ENCODE measurements at regions not wholly inside any gene's neighbourhood (a gene's known extent, or its start where the extent isn't known, plus 50 kb on each side); places are given as distances from the start of the nearest gene placed in this dataset.
A peak's percentile ranks its signal among the peaks of the same experiment; 100 is the strongest.

GRCh38 chrX:152079768-152080167 is 58.6 kb downstream of the MAGEA10 start:
- no peak overlapping the region for H3K4me3 ChIP-seq (ENCODE audit: low read depth, low read length)
- H4K12ac ChIP-seq (ENCODE audit: low read depth, low read length) = no peak overlapping the region
- H3K9me3 ChIP-seq (ENCODE audit: insufficient read depth, low read depth, low read length) = no peaks in the 10 kb centered on the region
- H3K4me2 ChIP-seq (ENCODE audit: low read length) = no peak overlapping the region
- no peak overlapping the region for H3K4ac ChIP-seq (ENCODE audit: low read depth, low read length)
- no peak overlapping the region for H2AK5ac ChIP-seq (ENCODE audit: low read length)
- no peak overlapping the region for H2AFZ ChIP-seq (ENCODE audit: insufficient read depth, low read length, poor library complexity)
- no peak overlapping the region for H3K9ac ChIP-seq (ENCODE audit: low read length)
- H3K36me3 ChIP-seq (ENCODE audit: control insufficient read depth in 1 of 2, insufficient read depth in 2 of 2, low read length in 2 of 2) = no peaks in the 10 kb centered on the region
- H4K8ac ChIP-seq (ENCODE audit: low read depth, low read length) = no peak overlapping the region
- no peak for DNase-seq
- H3K27me3 ChIP-seq (ENCODE audit: insufficient read depth, low read length) = no peaks in the 10 kb centered on the region
- H3K23ac ChIP-seq (ENCODE audit: low read length) = no peak overlapping the region
- H4K91ac ChIP-seq (ENCODE audit: low read depth, low read length) = no peak overlapping the region
- no peaks in the 10 kb centered on the region for H3K79me1 ChIP-seq (ENCODE audit: low read length)
- H3K27ac ChIP-seq (ENCODE audit: low read depth, low read length) = no peak overlapping the region
- H3K14ac ChIP-seq (ENCODE audit: low read length) = no peak overlapping the region
- H3K18ac ChIP-seq (ENCODE audit: low read length) = no peak overlapping the region
- H2BK120ac ChIP-seq (ENCODE audit: insufficient read depth, low read length, poor library complexity) = no peak overlapping the region
- H3K79me2 ChIP-seq (ENCODE audit: control insufficient read depth, insufficient read depth, low read length, poor library complexity) = no peaks in the 10 kb centered on the region
- H2BK12ac ChIP-seq (ENCODE audit: low read length) = no peak overlapping the region
- no peaks in the 10 kb centered on the region for H3K4me1 ChIP-seq (ENCODE audit: control insufficient read depth in 1 of 2, insufficient read depth in 2 of 2, low read length in 2 of 2)
- H2BK5ac ChIP-seq (ENCODE audit: low read depth, low read length, poor library complexity) = no peak overlapping the region

GRCh38 chrX:152074163-152074562 is 64.2 kb downstream of the MAGEA10 start:
- no peaks in the 10 kb centered on the region for H3K27me3 ChIP-seq (ENCODE audit: insufficient read depth, low read length)
- no peaks in the 10 kb centered on the region for H3K79me2 ChIP-seq (ENCODE audit: control insufficient read depth, insufficient read depth, low read length, poor library complexity)
- no peak overlapping the region for H3K14ac ChIP-seq (ENCODE audit: low read length)
- no peak overlapping the region for H3K4me2 ChIP-seq (ENCODE audit: low read length)
- H2BK12ac ChIP-seq (ENCODE audit: low read length) = no peak overlapping the region
- H2BK5ac ChIP-seq (ENCODE audit: low read depth, low read length, poor library complexity) = no peak overlapping the region
- H3K9me3 ChIP-seq (ENCODE audit: insufficient read depth, low read depth, low read length) = no peaks in the 10 kb centered on the region
- H2AFZ ChIP-seq (ENCODE audit: insufficient read depth, low read length, poor library complexity) = no peak overlapping the region
- H4K91ac ChIP-seq (ENCODE audit: low read depth, low read length) = no peak overlapping the region
- H3K18ac ChIP-seq (ENCODE audit: low read length) = no peak overlapping the region
- no peak overlapping the region for H2BK120ac ChIP-seq (ENCODE audit: insufficient read depth, low read length, poor library complexity)
- H3K23ac ChIP-seq (ENCODE audit: low read length) = no peak overlapping the region
- no CpG with 5 or more reads among the region's 1 CpG for WGBS (ENCODE audit: extremely low coverage, insufficient coverage, insufficient read length)
- H4K12ac ChIP-seq (ENCODE audit: low read depth, low read length) = no peak overlapping the region
- no peaks in the 10 kb centered on the region for H3K36me3 ChIP-seq (ENCODE audit: control insufficient read depth in 1 of 2, insufficient read depth in 2 of 2, low read length in 2 of 2)
- no peak overlapping the region for H2AK5ac ChIP-seq (ENCODE audit: low read length)
- no peak overlapping the region for H3K4ac ChIP-seq (ENCODE audit: low read depth, low read length)
- H3K4me3 ChIP-seq (ENCODE audit: low read depth, low read length) = no peak overlapping the region
- H3K9ac ChIP-seq (ENCODE audit: low read length) = no peak overlapping the region
- no peak for DNase-seq
- no peaks in the 10 kb centered on the region for H3K79me1 ChIP-seq (ENCODE audit: low read length)
- H4K8ac ChIP-seq (ENCODE audit: low read depth, low read length) = no peak overlapping the region
- no peak overlapping the region for H3K27ac ChIP-seq (ENCODE audit: low read depth, low read length)
- no peaks in the 10 kb centered on the region for H3K4me1 ChIP-seq (ENCODE audit: control insufficient read depth in 1 of 2, insufficient read depth in 2 of 2, low read length in 2 of 2)

- H3K27me3 ChIP-seq (ENCODE audit: insufficient read depth, low read length) = no peaks in the 10 kb centered on the region
- H3K79me1 ChIP-seq (ENCODE audit: low read length) = no peaks in the 10 kb centered on the region
- H2AK5ac ChIP-seq (ENCODE audit: low read length) = no peak overlapping the region
- no peak overlapping the region for H4K8ac ChIP-seq (ENCODE audit: low read depth, low read length)
- no peak overlapping the region for H4K91ac ChIP-seq (ENCODE audit: low read depth, low read length)
- H3K4me1 ChIP-seq (ENCODE audit: control insufficient read depth in 1 of 2, insufficient read depth in 2 of 2, low read length in 2 of 2) = no peaks in the 10 kb centered on the region
- no peak overlapping the region for H3K14ac ChIP-seq (ENCODE audit: low read length)
- H3K23ac ChIP-seq (ENCODE audit: low read length) = no peak overlapping the region
- H2BK12ac ChIP-seq (ENCODE audit: low read length) = no peak overlapping the region
- H3K4me3 ChIP-seq (ENCODE audit: low read depth, low read length) = no peak overlapping the region
- H3K27ac ChIP-seq (ENCODE audit: low read depth, low read length) = no peak overlapping the region
- H4K12ac ChIP-seq (ENCODE audit: low read depth, low read length) = no peak overlapping the region
- no peak overlapping the region for H2BK5ac ChIP-seq (ENCODE audit: low read depth, low read length, poor library complexity)
- DNase-seq = peak in 1 of 2 donors; percentile 48
- no peak overlapping the region for H3K9ac ChIP-seq (ENCODE audit: low read length)
- no CpG with 5 or more reads among the region's 4 CpGs for WGBS (ENCODE audit: extremely low coverage, insufficient coverage, insufficient read length)
- no peak overlapping the region for H2AFZ ChIP-seq (ENCODE audit: insufficient read depth, low read length, poor library complexity)
- no peaks in the 10 kb centered on the region for H3K9me3 ChIP-seq (ENCODE audit: insufficient read depth, low read depth, low read length)
- H2BK120ac ChIP-seq (ENCODE audit: insufficient read depth, low read length, poor library complexity) = no peak overlapping the region
- no peaks in the 10 kb centered on the region for H3K79me2 ChIP-seq (ENCODE audit: control insufficient read depth, insufficient read depth, low read length, poor library complexity)
- H3K4ac ChIP-seq (ENCODE audit: low read depth, low read length) = no peak overlapping the region
- H3K4me2 ChIP-seq (ENCODE audit: low read length) = no peak overlapping the region
- no peak overlapping the region for H3K18ac ChIP-seq (ENCODE audit: low read length)
- H3K36me3 ChIP-seq (ENCODE audit: control insufficient read depth in 1 of 2, insufficient read depth in 2 of 2, low read length in 2 of 2) = no peaks in the 10 kb centered on the region
These were observed 66.1 kb downstream of the MAGEA10 start for GRCh38 chrX:152072236-152072635.

- H2AK5ac ChIP-seq (ENCODE audit: low read length) = no peak overlapping the region
- no peaks in the 10 kb centered on the region for H3K9me3 ChIP-seq (ENCODE audit: insufficient read depth, low read depth, low read length)
- no peak overlapping the region for H3K27ac ChIP-seq (ENCODE audit: low read depth, low read length)
- WGBS (ENCODE audit: extremely low coverage, insufficient coverage, insufficient read length) = no CpG with 5 or more reads among the region's 2 CpGs
- H3K36me3 ChIP-seq (ENCODE audit: control insufficient read depth in 1 of 2, insufficient read depth in 2 of 2, low read length in 2 of 2) = no peaks in the 10 kb centered on the region
- no peak overlapping the region for H3K23ac ChIP-seq (ENCODE audit: low read length)
- no peaks in the 10 kb centered on the region for H3K79me2 ChIP-seq (ENCODE audit: control insufficient read depth, insufficient read depth, low read length, poor library complexity)
- H4K12ac ChIP-seq (ENCODE audit: low read depth, low read length) = no peak overlapping the region
- no peak overlapping the region for H2AFZ ChIP-seq (ENCODE audit: insufficient read depth, low read length, poor library complexity)
- H3K79me1 ChIP-seq (ENCODE audit: low read length) = no peaks in the 10 kb centered on the region
- H3K18ac ChIP-seq (ENCODE audit: low read length) = no peak overlapping the region
- H3K14ac ChIP-seq (ENCODE audit: low read length) = no peak overlapping the region
- H4K8ac ChIP-seq (ENCODE audit: low read depth, low read length) = no peak overlapping the region
- no peak overlapping the region for H2BK5ac ChIP-seq (ENCODE audit: low read depth, low read length, poor library complexity)
- peak in 1 of 2 donors; percentile 48 for DNase-seq
- no peak overlapping the region for H3K4me2 ChIP-seq (ENCODE audit: low read length)
- H4K91ac ChIP-seq (ENCODE audit: low read depth, low read length) = no peak overlapping the region
- H3K27me3 ChIP-seq (ENCODE audit: insufficient read depth, low read length) = no peaks in the 10 kb centered on the region
- H2BK120ac ChIP-seq (ENCODE audit: insufficient read depth, low read length, poor library complexity) = no peak overlapping the region
- no peak overlapping the region for H3K9ac ChIP-seq (ENCODE audit: low read length)
- H3K4me3 ChIP-seq (ENCODE audit: low read depth, low read length) = no peak overlapping the region
- H2BK12ac ChIP-seq (ENCODE audit: low read length) = no peak overlapping the region
- no peak overlapping the region for H3K4ac ChIP-seq (ENCODE audit: low read depth, low read length)
- no peaks in the 10 kb centered on the region for H3K4me1 ChIP-seq (ENCODE audit: control insufficient read depth in 1 of 2, insufficient read depth in 2 of 2, low read length in 2 of 2)
These were observed 68.2 kb downstream of the MAGEA10 start for GRCh38 chrX:152070144-152070543.

GRCh38 chrX:152061557-152061956 is 76.8 kb downstream of the MAGEA10 start:
- Histone ChIP-seq H2BK12ac (ENCODE audit: low read length) (no peak overlapping the region), H2AK5ac (ENCODE audit: low read length) (no peak overlapping the region), H3K27me3 (ENCODE audit: insufficient read depth, low read length) (no peaks in the 10 kb centered on the region), H3K79me1 (ENCODE audit: low read length) (no peaks in the 10 kb centered on the region), H3K4me1 (ENCODE audit: control insufficient read depth in 1 of 2, insufficient read depth in 2 of 2, low read length in 2 of 2) (no peaks in the 10 kb centered on the region), H3K79me2 (ENCODE audit: control insufficient read depth, insufficient read depth, low read length, poor library complexity) (no peaks in the 10 kb centered on the region), H3K4me2 (ENCODE audit: low read length) (no peak overlapping the region), H2BK5ac (ENCODE audit: low read depth, low read length, poor library complexity) (no peak overlapping the region), H3K14ac (ENCODE audit: low read length) (no peak overlapping the region), H3K27ac (ENCODE audit: low read depth, low read length) (no peak overlapping the region), H4K91ac (ENCODE audit: low read depth, low read length) (no peak overlapping the region), H2BK120ac (ENCODE audit: insufficient read depth, low read length, poor library complexity) (no peak overlapping the region), H3K9me3 (ENCODE audit: insufficient read depth, low read depth, low read length) (no peaks in the 10 kb centered on the region), H3K23ac (ENCODE audit: low read length) (no peak overlapping the region), H3K4me3 (ENCODE audit: low read depth, low read length) (no peak overlapping the region), H3K18ac (ENCODE audit: low read length) (no peak overlapping the region), H3K9ac (ENCODE audit: low read length) (no peak overlapping the region), H3K36me3 (ENCODE audit: control insufficient read depth in 1 of 2, insufficient read depth in 2 of 2, low read length in 2 of 2) (no peaks in the 10 kb centered on the region), H3K4ac (ENCODE audit: low read depth, low read length) (no peak overlapping the region), H2AFZ (ENCODE audit: insufficient read depth, low read length, poor library complexity) (no peak overlapping the region), H4K12ac (ENCODE audit: low read depth, low read length) (no peak overlapping the region), H4K8ac (ENCODE audit: low read depth, low read length) (no peak overlapping the region)
- no peak for DNase-seq

Measured in trophoblast cell (in vitro differentiated cells and primary cell).